Kidney epithelial cell (primary cell): ENCODE measurements at regions not wholly inside any gene's neighbourhood (a gene's known extent, or its start where the extent isn't known, plus 50 kb on each side); places are given as distances from the start of the nearest gene placed in this dataset.
"Not testable (repeated sequence)": the region's sequence is repeated elsewhere in the genome, so short reads cannot be mapped to it uniquely, and the experiment has no call there.

Source experiments
- DNase-seq: peaks from one replicate; pipeline ENCODE4 v3.0.0-alpha.2; 2010; ENCODE audit warnings: low read depth
- H3K27me3 ChIP-seq: 2 replicates; pipeline ENCODE4 v1.6.0; 2011; ENCODE audit warnings: low read length; ENCODE audit not compliant: control insufficient read depth, insufficient read depth
- H3K36me3 ChIP-seq: 2 replicates; pipeline ENCODE4 v1.5.1; 2011; ENCODE audit warnings: low read length; ENCODE audit not compliant: control insufficient read depth, insufficient read depth
- H3K4me3 ChIP-seq: 2 replicates; pipeline ENCODE4 v1.5.1; 2011; ENCODE audit warnings: low read depth, mild to moderate bottlenecking, control low read depth, low read length
- CTCF ChIP-seq: IDR thresholded peaks from 2 replicates; pipeline ENCODE4 v1.5.1; 2011; ENCODE audit warnings: mild to moderate bottlenecking, moderate library complexity, low read length, control low read depth, inconsistent platforms; ENCODE audit not compliant: insufficient read depth, poor library complexity, severe bottlenecking

DNA sequence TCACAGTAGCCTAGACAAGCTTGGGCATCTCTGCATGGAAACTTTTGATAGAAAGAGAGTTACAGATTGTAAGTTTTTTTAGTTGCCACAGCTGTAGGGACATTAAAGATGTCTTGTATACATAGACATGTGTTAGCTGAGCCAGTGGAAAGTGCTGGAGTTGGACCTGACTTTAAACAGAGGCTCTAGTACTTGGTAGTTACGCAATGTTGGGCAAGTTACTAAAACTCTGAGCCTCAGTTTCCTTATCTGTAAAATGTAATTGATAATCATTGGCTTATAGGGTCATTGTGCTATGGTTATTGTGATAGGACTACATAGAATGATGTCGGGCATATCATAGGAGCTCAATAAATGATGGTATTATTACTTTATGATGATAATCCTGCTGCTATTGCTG, 225.8 kb upstream of the CPHXL start:
- H3K27me3 ChIP-seq, result no peaks in the 10 kb centered on the region
- TF ChIP-seq CTCF, result no peak
- DNase-seq, result no peak
- H3K36me3 ChIP-seq, result no peaks in the 10 kb centered on the region
- no peak overlapping the region for H3K4me3 ChIP-seq

GRCh38 chr16:75957870-75958269, 231.6 kb upstream of the CPHXL start:
- no peak overlapping the region for H3K4me3 ChIP-seq
- no peak for TF ChIP-seq CTCF
- DNase-seq, result no peak
- no peaks in the 10 kb centered on the region for H3K36me3 ChIP-seq
- H3K27me3 ChIP-seq, result no peaks in the 10 kb centered on the region

- Histone ChIP-seq H3K4me3 (no peak overlapping the region), H3K27me3 (no peaks in the 10 kb centered on the region), H3K36me3 (no peaks in the 10 kb centered on the region)
- no peak for TF ChIP-seq CTCF
- no peak for DNase-seq
Measured at GRCh38 chr16:75965504-75966374, 239.4 kb upstream of the CPHXL start.

DNA sequence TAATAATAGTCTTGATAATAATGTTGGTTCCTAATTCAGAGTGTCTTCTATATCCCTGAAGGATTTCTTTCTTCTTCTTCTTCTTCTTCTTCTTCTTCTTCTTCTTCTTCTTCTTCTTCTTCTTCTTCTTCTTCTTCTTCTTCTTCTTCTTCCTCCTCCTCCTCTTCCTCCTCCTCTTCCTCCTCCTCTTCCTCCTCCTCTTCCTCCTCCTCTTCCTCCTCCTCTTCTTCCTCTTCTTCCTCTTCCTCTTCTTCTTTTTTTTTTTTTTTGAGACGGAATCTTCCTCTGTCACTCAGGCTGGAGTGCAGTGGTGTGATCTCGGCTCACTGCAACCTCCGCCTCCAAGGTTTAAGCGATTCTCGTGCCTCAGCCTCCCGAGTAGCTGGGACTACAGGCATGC, 242.8 kb upstream of the CPHXL start:
- H3K4me3 ChIP-seq, H3K27me3 ChIP-seq, H3K36me3 ChIP-seq, DNase-seq: not testable (repeated sequence)

- no peak for DNase-seq
- Histone ChIP-seq H3K4me3 (no peak overlapping the region), H3K27me3 (no peaks in the 10 kb centered on the region), H3K36me3 (no peaks in the 10 kb centered on the region)
- no peak for TF ChIP-seq CTCF
Measured at GRCh38 chr16:75971334-75971733, 245.0 kb upstream of the CPHXL start.

DNA sequence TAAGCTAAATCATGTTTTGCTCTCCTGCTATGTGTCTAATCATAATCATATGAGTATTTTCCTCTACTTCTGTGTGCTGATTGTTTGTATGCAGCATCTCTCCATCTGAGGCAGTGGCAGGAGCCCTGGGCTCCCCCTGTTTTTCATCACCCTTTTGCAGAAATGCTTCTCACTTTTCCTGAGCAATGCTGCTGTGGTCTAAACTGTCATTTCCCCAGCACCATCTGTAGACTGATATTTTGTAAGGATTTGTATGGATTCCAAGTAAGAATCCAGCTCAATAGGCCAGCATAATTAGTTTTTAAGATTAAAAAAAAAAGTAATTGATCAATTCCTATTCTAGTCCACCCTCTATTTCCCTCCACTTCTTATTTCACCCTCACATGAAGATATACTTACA, 257.0 kb upstream of the CPHXL start:
- no peak overlapping the region for H3K4me3 ChIP-seq
- no peak for DNase-seq
- H3K27me3 ChIP-seq, result no peaks in the 10 kb centered on the region
- no peak for TF ChIP-seq CTCF
- H3K36me3 ChIP-seq, result no peaks in the 10 kb centered on the region
